Stimulated activated CD4-positive, alpha-beta T cell treated with anti-CD3 and anti-CD28 coated beads, Interleukin-4, amount 100 ng/mL, for 4 hours (primary cell): ENCODE measurements at regions not wholly inside any gene's neighbourhood (a gene's known extent, or its start where the extent isn't known, plus 50 kb on each side); places are given as distances from the start of the nearest gene placed in this dataset.
"Not testable (repeated sequence)": the region's sequence is repeated elsewhere in the genome, so short reads cannot be mapped to it uniquely, and the experiment has no call there.

ENCODE experiments used
- DNase-seq, 2 experiments: peaks; one replicate each; pipeline ENCODE4 v3.0.0-alpha.2; 2020

GRCh38 chr3:66633402-66634381, 132.9 kb upstream of the LRIG1 start:
- DNase-seq: no peak

GRCh38 chr3:66638717-66639116, 137.9 kb upstream of the LRIG1 start:
- DNase-seq: no peak

GRCh38 chr3:66639809-66640356, 139.1 kb upstream of the LRIG1 start:
- DNase-seq: no peak

- no peak for DNase-seq
Observed at GRCh38 chr3:66642019-66642418, 141.2 kb upstream of the LRIG1 start.

GRCh38 chr3:66642484-66642883, 141.7 kb upstream of the LRIG1 start:
- no peak for DNase-seq

GRCh38 chr3:66644549-66644948, 143.7 kb upstream of the LRIG1 start:
- DNase-seq: no peak

GRCh38 chr3:66648975-66649374, 148.2 kb upstream of the LRIG1 start:
- no peak for DNase-seq

- not testable (repeated sequence) for DNase-seq
Observed at GRCh38 chr3:66651520-66651919, 150.7 kb upstream of the LRIG1 start.

- DNase-seq: not testable (repeated sequence)
Observed at GRCh38 chr3:66652100-66652499, 151.3 kb upstream of the LRIG1 start.

GRCh38 chr3:66655044-66655443, 154.2 kb upstream of the LRIG1 start:
- no peak for DNase-seq

- DNase-seq: no peak
Observed at GRCh38 chr3:66655671-66656070, 154.8 kb upstream of the LRIG1 start.

GRCh38 chr3:66656609-66657008, 155.8 kb upstream of the LRIG1 start:
- no peak for DNase-seq

GRCh38 chr3:66659056-66659455, 158.2 kb upstream of the LRIG1 start:
- no peak for DNase-seq

- no peak for DNase-seq
Observed at GRCh38 chr3:66661628-66662027, 160.8 kb upstream of the LRIG1 start.

GRCh38 chr3:66662894-66663293, 162.1 kb upstream of the LRIG1 start:
- no peak for DNase-seq

GRCh38 chr3:66665021-66665695, 164.3 kb upstream of the LRIG1 start:
- no peak for DNase-seq

GRCh38 chr3:66666362-66666761, 165.5 kb upstream of the LRIG1 start:
- DNase-seq: no peak

- no peak for DNase-seq
Observed at GRCh38 chr3:66667263-66667662, 166.4 kb upstream of the LRIG1 start.

- DNase-seq: no peak
Observed at GRCh38 chr3:66671291-66671690, 170.5 kb upstream of the LRIG1 start.

GRCh38 chr3:66672830-66673229, 172.0 kb upstream of the LRIG1 start:
- no peak for DNase-seq

GRCh38 chr3:66673293-66673692, 172.5 kb upstream of the LRIG1 start:
- no peak for DNase-seq

- DNase-seq: no peak
Observed at GRCh38 chr3:66675366-66675765, 174.5 kb upstream of the LRIG1 start.

- DNase-seq: no peak
Observed at GRCh38 chr3:66692042-66692765, 191.4 kb upstream of the LRIG1 start.
